ENCODE measurements at regions not wholly inside any gene's neighbourhood (a gene's known extent, or its start where the extent isn't known, plus 50 kb on each side); places are given as distances from the start of the nearest gene placed in this dataset.

- no peak for TF ChIP-seq CTCF (IDR thresholded peaks at IDR 0.05; ENCODE audit: insufficient read depth, low read depth, low read length)
- no peak for TF ChIP-seq EZH2 (IDR thresholded peaks at IDR 0.05; ENCODE audit: insufficient read depth, low read length)
Observed at GRCh38 chr13:29911781-29912418, 61.5 kb upstream of the UBL3 start.

Data from astrocyte (in vitro differentiated cells and primary cell).